ENCODE measurements at regions not wholly inside any gene's neighbourhood (a gene's known extent, or its start where the extent isn't known, plus 50 kb on each side); places are given as distances from the start of the nearest gene placed in this dataset.

DNA sequence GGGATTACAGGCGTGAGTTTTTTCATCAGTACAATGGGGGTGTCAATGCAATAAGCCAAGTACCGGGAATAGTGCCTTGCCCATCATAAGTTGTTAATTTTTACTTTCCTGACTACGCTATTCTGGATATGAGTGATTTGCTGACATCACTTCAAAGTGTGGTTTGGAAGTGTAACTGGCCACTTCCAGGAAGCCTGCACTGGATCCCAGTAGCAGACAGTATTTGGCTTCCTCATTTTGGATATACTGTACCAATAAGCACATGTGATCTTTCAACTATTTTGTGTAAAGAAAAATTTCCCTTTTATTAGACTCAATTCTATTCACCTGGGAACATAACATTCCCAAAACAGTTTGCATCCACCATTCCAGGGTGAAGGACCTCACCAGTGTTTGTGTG lies 417.7 kb upstream of the KLF4 start:
- H3K4me3 Mint-ChIP-seq = no peak overlapping the region
- no peak overlapping the region for H3K27ac Mint-ChIP-seq
- no peaks in the 10 kb centered on the region for H3K36me3 Mint-ChIP-seq (ENCODE audit: low read depth)
- H3K4me1 Mint-ChIP-seq (ENCODE audit: low read depth) = no peaks in the 10 kb centered on the region
- H3K27me3 Mint-ChIP-seq (ENCODE audit: low read depth) = no peaks in the 10 kb centered on the region
- no peaks in the 10 kb centered on the region for H3K9me3 Mint-ChIP-seq

DNA sequence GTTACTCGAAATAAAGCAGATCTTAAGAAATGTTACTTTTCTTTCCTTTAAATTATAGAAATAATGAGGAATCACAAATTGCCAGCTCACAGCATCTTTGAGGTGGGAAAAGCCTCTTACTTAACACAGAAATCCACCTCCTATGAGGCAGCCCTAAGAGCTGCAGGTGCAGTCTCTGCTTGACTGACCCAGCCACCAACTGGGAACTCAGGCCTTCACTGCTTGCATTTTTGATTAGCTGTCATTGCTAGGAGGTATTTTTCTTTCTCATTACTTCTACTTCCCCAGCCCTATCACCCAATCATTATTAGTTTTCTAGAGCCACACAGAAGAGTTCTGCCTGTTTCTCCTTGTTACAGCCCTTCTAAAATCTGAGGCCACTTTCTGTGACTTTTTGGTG lies 416.5 kb upstream of the KLF4 start:
- H3K4me3 Mint-ChIP-seq = no peak overlapping the region
- no peak overlapping the region for H3K27ac Mint-ChIP-seq
- H3K4me1 Mint-ChIP-seq (ENCODE audit: low read depth) = no peaks in the 10 kb centered on the region
- no peaks in the 10 kb centered on the region for H3K27me3 Mint-ChIP-seq (ENCODE audit: low read depth)
- no peaks in the 10 kb centered on the region for H3K36me3 Mint-ChIP-seq (ENCODE audit: low read depth)
- H3K9me3 Mint-ChIP-seq = no peaks in the 10 kb centered on the region

DNA sequence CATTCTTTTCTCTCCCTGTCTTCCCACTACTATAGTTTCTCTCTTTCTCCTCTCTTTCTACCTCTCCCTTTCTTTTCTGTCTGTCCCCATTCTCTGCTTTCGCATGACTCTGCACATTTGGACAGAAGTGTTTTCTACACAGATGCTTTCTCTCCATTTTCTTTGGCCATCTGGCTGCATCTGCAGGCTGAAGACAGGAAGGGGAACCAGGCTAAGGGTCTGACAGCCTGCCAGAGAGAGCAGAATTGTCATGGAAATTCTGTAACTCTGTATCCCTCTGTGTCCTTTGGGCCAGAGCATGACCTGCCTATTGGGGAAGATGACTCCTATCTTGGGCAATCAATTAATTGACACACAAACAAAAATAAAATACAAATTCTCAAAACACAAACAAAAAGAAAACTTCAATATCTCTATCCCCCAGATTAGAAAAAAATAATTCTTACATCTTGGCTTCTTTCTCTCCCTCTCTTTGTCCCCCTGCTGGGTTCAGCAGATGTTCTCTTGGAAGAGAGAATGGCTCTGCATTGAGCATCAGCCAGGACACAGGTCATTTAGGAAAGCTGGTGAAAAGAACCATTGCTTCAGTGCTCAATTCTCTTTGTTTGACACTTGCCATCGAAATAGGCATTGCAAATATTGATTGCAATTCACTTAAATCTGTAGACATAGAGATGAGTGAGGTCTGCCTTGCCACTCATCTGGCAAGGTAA lies 415.9 kb upstream of the KLF4 start:
- H3K27me3 Mint-ChIP-seq (ENCODE audit: low read depth) = no peaks in the 10 kb centered on the region
- H3K36me3 Mint-ChIP-seq (ENCODE audit: low read depth) = no peaks in the 10 kb centered on the region
- H3K4me3 Mint-ChIP-seq = no peak overlapping the region
- H3K27ac Mint-ChIP-seq = no peak overlapping the region
- no peaks in the 10 kb centered on the region for H3K4me1 Mint-ChIP-seq (ENCODE audit: low read depth)
- no peaks in the 10 kb centered on the region for H3K9me3 Mint-ChIP-seq

DNA sequence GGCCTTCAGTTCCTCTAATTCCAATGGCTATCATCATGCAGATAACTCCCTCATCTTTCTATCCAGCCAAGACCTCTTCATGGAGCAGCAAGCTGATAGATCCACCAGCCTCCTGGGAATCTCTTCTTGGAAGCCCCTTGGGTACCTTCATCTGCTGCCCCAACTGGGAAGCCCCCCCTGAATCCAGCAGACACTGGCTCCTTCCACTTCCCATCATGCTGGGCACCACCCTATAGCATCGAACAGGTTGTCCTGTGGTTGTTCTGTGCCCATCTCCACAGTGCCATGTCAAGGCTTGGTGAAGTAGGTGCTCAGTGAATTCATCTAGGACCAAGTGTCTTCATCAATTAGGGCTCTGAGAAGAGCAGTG lies 410.4 kb upstream of the KLF4 start:
- H3K9me3 Mint-ChIP-seq = no peaks in the 10 kb centered on the region
- no peak overlapping the region for H3K4me3 Mint-ChIP-seq
- H3K27ac Mint-ChIP-seq = no peak overlapping the region
- H3K4me1 Mint-ChIP-seq (ENCODE audit: low read depth) = no peaks in the 10 kb centered on the region
- H3K27me3 Mint-ChIP-seq (ENCODE audit: low read depth) = no peaks in the 10 kb centered on the region
- H3K36me3 Mint-ChIP-seq (ENCODE audit: low read depth) = no peaks in the 10 kb centered on the region

DNA sequence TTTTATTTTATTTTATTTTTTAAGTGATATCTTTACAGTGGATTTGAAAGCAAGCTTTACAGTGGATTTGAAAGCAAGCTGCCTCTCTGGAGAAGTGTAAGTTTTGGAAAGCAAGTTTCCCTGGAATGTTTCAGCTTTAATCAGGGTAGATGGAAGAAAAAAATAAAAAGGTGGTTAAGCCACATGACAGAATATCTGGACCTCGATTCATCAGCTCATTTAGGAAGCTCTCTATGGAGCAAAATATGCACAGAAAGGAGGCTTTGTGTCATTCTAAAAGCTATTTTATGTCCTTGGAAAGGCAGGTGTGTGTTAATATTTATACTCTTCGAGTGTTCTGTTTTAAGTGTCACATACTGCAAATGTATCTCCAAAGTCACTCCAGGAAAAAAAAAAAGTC lies 409.2 kb upstream of the KLF4 start:
- H3K9me3 Mint-ChIP-seq = no peaks in the 10 kb centered on the region
- H3K27ac Mint-ChIP-seq = no peak overlapping the region
- H3K4me3 Mint-ChIP-seq = no peak overlapping the region
- H3K4me1 Mint-ChIP-seq (ENCODE audit: low read depth) = no peaks in the 10 kb centered on the region
- no peaks in the 10 kb centered on the region for H3K36me3 Mint-ChIP-seq (ENCODE audit: low read depth)
- no peaks in the 10 kb centered on the region for H3K27me3 Mint-ChIP-seq (ENCODE audit: low read depth)

DNA sequence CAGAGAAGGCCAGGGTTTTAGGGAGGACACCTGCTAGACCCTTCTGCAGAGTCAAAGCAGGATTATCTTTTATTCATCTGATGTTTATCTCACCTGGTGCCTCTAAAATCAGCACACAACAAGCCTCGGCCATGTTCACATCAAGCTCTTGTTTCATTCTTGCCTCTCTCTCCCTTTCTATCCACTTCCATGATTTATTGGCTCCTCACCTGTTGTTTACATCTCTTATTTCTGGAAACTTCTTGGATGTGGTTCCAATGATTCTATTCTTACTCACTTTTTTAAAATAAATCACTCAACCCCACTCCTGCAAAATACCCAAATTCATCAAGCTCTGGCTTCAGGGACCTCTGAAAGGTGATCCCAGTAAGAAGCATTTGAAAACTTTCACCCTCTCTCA lies 407.0 kb upstream of the KLF4 start:
- no peak overlapping the region for H3K27ac Mint-ChIP-seq
- no peaks in the 10 kb centered on the region for H3K4me1 Mint-ChIP-seq (ENCODE audit: low read depth)
- H3K36me3 Mint-ChIP-seq (ENCODE audit: low read depth) = no peaks in the 10 kb centered on the region
- no peak overlapping the region for H3K4me3 Mint-ChIP-seq
- H3K9me3 Mint-ChIP-seq = no peaks in the 10 kb centered on the region
- no peaks in the 10 kb centered on the region for H3K27me3 Mint-ChIP-seq (ENCODE audit: low read depth)

DNA sequence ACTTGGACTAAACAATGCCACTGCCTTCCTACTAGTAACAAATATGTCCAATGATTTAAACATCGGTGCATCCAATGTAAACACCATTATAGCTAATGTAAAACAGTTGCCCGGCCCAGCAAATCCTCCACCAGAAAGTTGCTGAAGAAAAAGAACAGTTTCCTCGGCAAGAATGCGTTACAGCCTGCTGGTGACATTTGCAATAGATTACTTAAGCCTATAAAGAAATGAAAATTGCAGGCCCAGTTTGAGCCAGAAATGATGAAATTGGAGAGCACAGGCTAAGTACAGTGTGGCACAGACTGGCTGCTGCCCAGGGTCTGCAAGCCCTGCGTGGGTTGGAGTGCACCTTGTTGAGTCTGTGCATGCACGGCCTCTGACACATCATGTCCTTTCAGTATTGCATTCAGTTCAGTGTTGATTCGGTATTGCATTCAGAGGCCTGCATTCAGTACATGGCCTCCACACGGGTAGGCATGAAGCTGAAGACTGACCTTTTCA lies 406.0 kb upstream of the KLF4 start:
- Mint-ChIP-seq H3K4me1 (ENCODE audit: low read depth) (no peaks in the 10 kb centered on the region), H3K36me3 (ENCODE audit: low read depth) (no peaks in the 10 kb centered on the region), H3K4me3 (no peak overlapping the region), H3K27me3 (ENCODE audit: low read depth) (no peaks in the 10 kb centered on the region), H3K9me3 (no peaks in the 10 kb centered on the region), H3K27ac (no peak overlapping the region)

DNA sequence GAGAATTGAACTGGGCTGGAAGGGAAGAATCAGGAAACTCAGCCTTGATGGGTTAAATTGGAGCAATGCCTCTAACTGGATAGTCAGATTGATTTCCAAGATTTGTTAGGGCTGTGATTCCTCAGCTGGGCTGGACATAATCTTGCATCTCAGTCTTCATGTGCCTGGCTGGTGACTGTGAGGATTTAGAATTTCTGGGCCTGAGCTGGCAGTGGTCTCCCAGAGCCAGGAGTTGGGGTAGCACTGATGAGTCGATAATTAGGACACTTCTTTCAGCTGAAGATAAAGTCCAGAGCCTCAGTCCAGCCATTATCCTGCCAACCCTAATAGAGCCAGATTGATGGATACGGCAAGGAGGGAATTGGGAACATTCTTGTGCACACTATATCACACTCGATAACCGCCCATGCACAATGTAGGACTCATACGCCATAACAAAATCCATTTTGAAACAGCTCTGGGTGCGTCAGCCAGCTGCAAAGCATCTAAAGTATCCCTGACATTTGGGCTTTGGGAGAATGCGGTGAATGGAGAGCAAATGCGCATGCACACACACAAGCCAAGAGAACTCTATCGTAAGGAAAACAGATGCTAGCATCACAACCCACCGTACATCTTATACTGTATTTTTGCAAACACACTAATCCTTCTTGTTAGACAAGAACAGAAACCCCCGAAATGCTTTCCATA lies 405.1 kb upstream of the KLF4 start:
- H3K27ac Mint-ChIP-seq = no peak overlapping the region
- H3K27me3 Mint-ChIP-seq (ENCODE audit: low read depth) = no peaks in the 10 kb centered on the region
- no peaks in the 10 kb centered on the region for H3K4me1 Mint-ChIP-seq (ENCODE audit: low read depth)
- H3K36me3 Mint-ChIP-seq (ENCODE audit: low read depth) = no peaks in the 10 kb centered on the region
- H3K9me3 Mint-ChIP-seq = no peaks in the 10 kb centered on the region
- no peak overlapping the region for H3K4me3 Mint-ChIP-seq

DNA sequence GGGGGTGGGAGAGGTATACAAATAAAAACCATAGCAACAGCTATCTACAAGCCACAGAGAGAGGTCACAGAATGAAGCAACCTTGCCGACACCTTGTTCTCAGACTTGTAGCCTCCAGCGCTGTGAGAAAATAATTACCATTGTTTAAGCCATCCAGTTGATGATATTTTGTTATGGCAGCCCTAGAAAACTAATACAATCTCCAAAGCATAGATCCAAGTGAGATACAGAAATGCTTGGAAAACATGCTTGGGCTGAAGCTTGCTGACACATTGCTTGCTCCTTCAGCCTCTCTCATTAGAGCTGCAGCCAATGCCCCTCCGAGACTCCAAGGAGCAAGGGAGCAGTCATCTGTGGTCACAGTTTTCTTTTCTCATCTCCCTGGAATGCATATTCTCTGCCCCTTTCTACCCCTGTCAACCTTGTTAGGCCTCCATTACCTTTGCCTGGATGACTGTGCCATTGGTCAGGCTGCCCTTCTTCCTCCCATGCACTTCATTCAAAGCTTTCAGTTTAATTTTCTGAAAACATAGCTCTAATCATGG lies 401.4 kb upstream of the KLF4 start:
- Mint-ChIP-seq H3K36me3 (ENCODE audit: low read depth) (no peaks in the 10 kb centered on the region), H3K9me3 (no peaks in the 10 kb centered on the region), H3K27me3 (ENCODE audit: low read depth) (no peaks in the 10 kb centered on the region), H3K27ac (no peak overlapping the region), H3K4me1 (ENCODE audit: low read depth) (no peaks in the 10 kb centered on the region), H3K4me3 (no peak overlapping the region)

DNA sequence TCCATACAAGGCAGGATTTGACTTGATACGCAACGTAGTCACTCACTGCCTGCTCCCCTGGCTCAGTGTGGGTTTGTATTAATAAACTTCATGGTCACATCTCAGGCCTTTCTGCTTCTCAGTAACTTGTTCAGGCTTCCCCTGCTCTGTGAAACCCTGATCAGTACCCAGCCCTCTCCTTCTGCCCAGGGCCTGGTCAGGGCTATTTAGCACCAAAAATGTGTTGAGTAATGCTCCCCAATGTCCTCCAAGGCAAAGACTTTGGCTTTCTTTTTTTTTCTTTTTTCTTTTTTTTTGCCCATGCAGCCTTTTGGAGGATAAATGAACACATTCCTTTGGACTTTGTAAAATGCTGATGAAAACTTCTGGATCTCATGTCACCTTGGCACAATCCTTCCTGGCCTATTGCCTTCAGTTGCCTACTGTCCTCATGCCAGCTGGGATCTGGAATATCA lies 399.2 kb upstream of the KLF4 start:
- no peaks in the 10 kb centered on the region for H3K36me3 Mint-ChIP-seq (ENCODE audit: low read depth)
- no peak overlapping the region for H3K4me3 Mint-ChIP-seq
- H3K27me3 Mint-ChIP-seq (ENCODE audit: low read depth) = no peaks in the 10 kb centered on the region
- H3K27ac Mint-ChIP-seq = no peak overlapping the region
- no peaks in the 10 kb centered on the region for H3K4me1 Mint-ChIP-seq (ENCODE audit: low read depth)
- no peaks in the 10 kb centered on the region for H3K9me3 Mint-ChIP-seq

DNA sequence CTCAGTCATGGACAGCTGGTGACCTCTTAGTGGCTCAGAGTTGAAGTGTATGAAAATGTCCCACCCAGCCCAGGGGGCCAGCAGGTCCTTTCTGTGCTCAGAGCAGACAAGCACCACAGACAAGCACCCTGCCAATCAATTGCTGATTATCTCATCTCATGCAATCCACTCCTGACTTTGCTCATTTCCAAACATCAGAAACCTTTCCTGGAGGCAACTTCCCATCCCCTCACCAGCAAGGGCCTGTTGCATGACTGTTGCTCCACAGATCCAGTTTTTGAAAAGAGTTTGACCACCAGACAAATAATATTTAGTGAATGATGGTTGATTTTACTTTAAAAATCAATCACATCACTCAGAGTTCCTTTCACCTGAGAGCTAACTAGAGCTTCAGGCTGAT lies 397.3 kb upstream of the KLF4 start:
- Mint-ChIP-seq H3K9me3 (no peaks in the 10 kb centered on the region), H3K4me1 (ENCODE audit: low read depth) (no peaks in the 10 kb centered on the region), H3K36me3 (ENCODE audit: low read depth) (no peaks in the 10 kb centered on the region), H3K27ac (no peak overlapping the region), H3K27me3 (ENCODE audit: low read depth) (no peaks in the 10 kb centered on the region), H3K4me3 (no peak overlapping the region)

DNA sequence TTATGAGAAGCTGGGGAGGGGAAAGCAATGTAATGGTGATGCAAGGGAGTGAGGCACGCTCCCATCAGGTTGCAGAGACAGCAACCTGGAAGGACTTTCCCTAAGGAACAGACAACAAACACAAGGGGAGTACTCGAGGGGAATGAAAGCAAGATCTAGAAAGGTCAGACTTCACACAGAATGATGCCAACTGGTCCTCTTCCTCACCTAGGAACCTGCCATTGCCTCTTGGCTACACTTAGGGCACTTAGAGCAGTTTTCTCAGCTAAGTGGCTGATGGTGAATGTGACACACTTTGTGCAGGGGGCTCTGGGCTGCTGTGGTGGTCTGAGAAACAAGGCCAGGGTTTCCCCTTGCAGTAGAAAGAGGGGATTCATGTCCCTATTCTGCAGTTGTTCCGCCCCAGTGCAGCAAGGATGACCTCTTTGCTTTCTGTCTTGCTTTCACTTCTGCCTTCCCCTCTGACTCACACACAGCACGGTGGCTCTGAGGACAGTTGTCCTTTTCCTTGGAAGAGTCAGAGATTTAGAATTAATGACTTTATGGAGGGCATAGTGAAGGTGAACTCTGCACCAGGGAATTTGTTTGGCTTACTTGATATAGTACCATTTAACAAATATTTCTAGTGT lies 394.0 kb upstream of the KLF4 start:
- H3K27me3 Mint-ChIP-seq (ENCODE audit: low read depth) = no peaks in the 10 kb centered on the region
- no peaks in the 10 kb centered on the region for H3K4me1 Mint-ChIP-seq (ENCODE audit: low read depth)
- no peaks in the 10 kb centered on the region for H3K36me3 Mint-ChIP-seq (ENCODE audit: low read depth)
- no peak overlapping the region for H3K27ac Mint-ChIP-seq
- H3K9me3 Mint-ChIP-seq = no peaks in the 10 kb centered on the region
- no peak overlapping the region for H3K4me3 Mint-ChIP-seq

DNA sequence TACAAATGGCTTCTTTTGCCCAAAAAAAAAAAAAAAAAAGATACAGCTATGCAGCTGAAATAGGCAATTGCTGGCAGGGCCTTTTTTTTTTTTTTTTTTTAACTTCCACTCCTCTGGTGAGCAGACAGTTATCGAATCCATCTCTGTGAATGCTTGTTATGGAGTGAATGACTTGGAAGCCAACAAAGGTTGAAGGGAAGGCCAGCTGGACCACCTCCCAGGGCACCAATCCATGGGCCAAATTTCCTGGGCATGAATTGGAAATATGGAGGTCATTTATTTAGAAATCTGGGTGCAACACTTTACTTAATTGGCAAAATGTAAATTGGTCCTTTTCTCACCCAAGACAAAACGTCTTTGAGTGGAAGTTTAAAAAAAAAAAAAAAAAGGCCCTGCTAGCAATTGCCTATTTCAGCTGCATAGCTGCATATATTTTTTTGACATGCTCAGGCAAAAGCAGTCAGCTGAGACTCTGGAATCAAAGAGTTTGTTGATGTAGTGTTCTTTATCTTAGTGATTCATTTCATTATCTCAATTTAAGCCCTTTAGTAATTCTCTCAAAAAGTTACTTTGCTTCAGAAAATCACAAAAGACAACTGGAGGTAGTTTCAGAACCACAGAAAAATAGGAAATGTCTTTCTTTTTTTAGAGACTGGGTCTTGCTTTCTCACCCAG lies 392.2 kb upstream of the KLF4 start:
- Mint-ChIP-seq H3K36me3 (ENCODE audit: low read depth) (no peaks in the 10 kb centered on the region), H3K9me3 (no peaks in the 10 kb centered on the region), H3K27ac (no peak overlapping the region), H3K27me3 (ENCODE audit: low read depth) (no peaks in the 10 kb centered on the region), H3K4me1 (ENCODE audit: low read depth) (no peaks in the 10 kb centered on the region), H3K4me3 (no peak overlapping the region)

DNA sequence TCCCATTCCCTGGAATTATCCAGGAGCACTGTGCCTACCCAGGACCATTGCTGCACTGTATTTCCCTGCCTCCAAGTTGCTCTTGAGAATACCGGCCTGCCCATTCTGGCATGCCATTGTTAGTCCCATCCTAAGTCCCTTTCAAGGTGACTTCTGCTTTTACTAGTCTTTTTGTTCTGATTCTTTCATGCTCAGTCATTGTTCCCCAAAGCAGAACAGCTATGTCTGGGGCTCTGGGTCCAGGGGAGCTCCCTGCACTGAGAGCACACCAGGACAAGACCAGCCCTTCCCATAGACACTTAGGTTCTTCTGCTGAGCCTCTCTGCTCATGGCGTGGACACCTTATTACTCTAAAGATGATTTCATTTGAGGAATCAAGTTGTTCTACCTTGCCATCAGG lies 388.9 kb upstream of the KLF4 start:
- H3K27ac Mint-ChIP-seq = no peak overlapping the region
- no peaks in the 10 kb centered on the region for H3K27me3 Mint-ChIP-seq (ENCODE audit: low read depth)

More for the DNA sequence above, 388.9 kb upstream of the KLF4 start:
- Mint-ChIP-seq H3K9me3 (peaks cover 4% of the 10 kb centered on the region), H3K4me3 (no peak overlapping the region), H3K36me3 (ENCODE audit: low read depth) (no peaks in the 10 kb centered on the region), H3K4me1 (ENCODE audit: low read depth) (no peaks in the 10 kb centered on the region)
